H1 (cell line): ENCODE measurements at regions not wholly inside any gene's neighbourhood (a gene's known extent, or its start where the extent isn't known, plus 50 kb on each side); places are given as distances from the start of the nearest gene placed in this dataset.
"Not testable (repeated sequence)": the region's sequence is repeated elsewhere in the genome, so short reads cannot be mapped to it uniquely, and the experiment has no call there.

Experiments used
- RFX5 ChIP-seq: IDR thresholded peaks from 2 replicates; pipeline ENCODE4 v1.6.1; 2011; ENCODE audit warnings: low read depth, low read length, improper control_type of control experiment, borderline replicate concordance
- TF ChIP-seq, protein P1 (sequence below), 3 experiments: IDR thresholded peaks; 1 replicate in 2 of 3; 2 replicates in 1 of 3; pipeline versions ENCODE4 v1.5.1 to v1.6.1; 2011; ENCODE audit warnings: low read length in 3 of 3, mild to moderate bottlenecking in 3 of 3, inconsistent platforms in 2 of 3, low read depth in 1 of 3, moderate library complexity in 1 of 3; ENCODE audit not compliant: insufficient read depth in 1 of 3; ENCODE audit errors: control extremely low read depth in 1 of 3

DNA sequence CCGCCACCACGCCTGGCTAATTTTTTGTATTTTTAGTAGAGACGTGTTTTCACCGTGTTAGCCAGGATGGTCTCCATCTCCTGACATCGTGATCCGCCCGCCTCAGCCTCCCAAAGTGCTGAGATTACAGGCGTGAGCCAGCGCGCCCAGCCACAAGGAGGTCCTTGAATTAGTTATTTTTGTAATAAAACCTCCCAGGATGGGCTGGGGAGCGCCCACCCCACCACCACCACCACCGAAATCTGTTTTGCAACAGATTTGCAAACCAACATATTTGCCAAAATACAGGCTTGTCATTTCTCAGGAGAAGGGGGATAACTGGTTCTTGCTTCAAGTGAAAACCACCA lies 151.7 kb downstream of the ADSS2 start:
- TF ChIP-seq, protein P1, sequence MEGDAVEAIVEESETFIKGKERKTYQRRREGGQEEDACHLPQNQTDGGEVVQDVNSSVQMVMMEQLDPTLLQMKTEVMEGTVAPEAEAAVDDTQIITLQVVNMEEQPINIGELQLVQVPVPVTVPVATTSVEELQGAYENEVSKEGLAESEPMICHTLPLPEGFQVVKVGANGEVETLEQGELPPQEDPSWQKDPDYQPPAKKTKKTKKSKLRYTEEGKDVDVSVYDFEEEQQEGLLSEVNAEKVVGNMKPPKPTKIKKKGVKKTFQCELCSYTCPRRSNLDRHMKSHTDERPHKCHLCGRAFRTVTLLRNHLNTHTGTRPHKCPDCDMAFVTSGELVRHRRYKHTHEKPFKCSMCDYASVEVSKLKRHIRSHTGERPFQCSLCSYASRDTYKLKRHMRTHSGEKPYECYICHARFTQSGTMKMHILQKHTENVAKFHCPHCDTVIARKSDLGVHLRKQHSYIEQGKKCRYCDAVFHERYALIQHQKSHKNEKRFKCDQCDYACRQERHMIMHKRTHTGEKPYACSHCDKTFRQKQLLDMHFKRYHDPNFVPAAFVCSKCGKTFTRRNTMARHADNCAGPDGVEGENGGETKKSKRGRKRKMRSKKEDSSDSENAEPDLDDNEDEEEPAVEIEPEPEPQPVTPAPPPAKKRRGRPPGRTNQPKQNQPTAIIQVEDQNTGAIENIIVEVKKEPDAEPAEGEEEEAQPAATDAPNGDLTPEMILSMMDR (IDR thresholded peaks at IDR 0.05; ENCODE audit: control extremely low read depth in 1 of 3, insufficient read depth in 1 of 3, low read depth in 1 of 3, low read length in 3 of 3): not testable (repeated sequence)
- not testable (repeated sequence) for TF ChIP-seq RFX5
